OCI-LY3 (cell line): ENCODE measurements at regions not wholly inside any gene's neighbourhood (a gene's known extent, or its start where the extent isn't known, plus 50 kb on each side); places are given as distances from the start of the nearest gene placed in this dataset.

ENCODE experiments used
- CTCF ChIP-seq: fragments of 200-600, 300-600 bp; sonication (generic); IDR thresholded peaks from 2 replicates; pipeline ENCODE4 v1.5.1; 2014; ENCODE audit warnings: antibody characterized with exemption, low read length, low read depth
- EZH2phosphoT487 ChIP-seq: fragments of 200-600 bp; shearing (Covaris generic); IDR thresholded peaks from 2 replicates; pipeline ENCODE4 v1.6.1; 2018; ENCODE audit warnings: antibody characterized with exemption, mixed run types, low read depth

- no peak for TF ChIP-seq CTCF
- no peak for TF ChIP-seq EZH2phosphoT487
Observed at GRCh38 chr5:162657076-162657475, 589.5 kb downstream of the GABRG2 start.
